ENCODE measurements at regions not wholly inside any gene's neighbourhood (a gene's known extent, or its start where the extent isn't known, plus 50 kb on each side); places are given as distances from the start of the nearest gene placed in this dataset.
"Not testable (repeated sequence)": the region's sequence is repeated elsewhere in the genome, so short reads cannot be mapped to it uniquely, and the experiment has no call there.

GRCh38 chr18:11480692-11481091 lies 128.7 kb upstream of the SLC35G4 start:
- H3K4me1 ChIP-seq = no peaks in the 10 kb centered on the region
- H3K27me3 ChIP-seq = no peaks in the 10 kb centered on the region
- H3K36me3 ChIP-seq = no peaks in the 10 kb centered on the region
- no peak overlapping the region for H3K27ac ChIP-seq
- H3K4me3 ChIP-seq = no peak overlapping the region
- intact Hi-C loops (cut with DNase I; ENCODE audit: low total_unique reads) = no loop called here
- TF ChIP-seq CTCF (IDR thresholded peaks at IDR 0.05) = no peak
- H3K9me3 ChIP-seq = no peaks in the 10 kb centered on the region
- DNase-seq = no peak

- H3K36me3 ChIP-seq; DNase-seq; H3K9me3 ChIP-seq; H3K27me3 ChIP-seq; H3K4me3 ChIP-seq; intact Hi-C loops (cut with DNase I; ENCODE audit: low total_unique reads); H3K4me1 ChIP-seq; H3K27ac ChIP-seq: not testable (repeated sequence)
These were observed 130.4 kb upstream of the SLC35G4 start for GRCh38 chr18:11479031-11479430.

- no peak for DNase-seq
- H3K4me3 ChIP-seq = no peak overlapping the region
- TF ChIP-seq CTCF (IDR thresholded peaks at IDR 0.05) = no peak
These were observed 138.5 kb upstream of the SLC35G4 start for GRCh38 chr18:11470941-11471340.

GRCh38 chr18:11468617-11469016 lies 140.8 kb upstream of the SLC35G4 start:
- intact Hi-C loops (cut with DNase I; ENCODE audit: low total_unique reads) = no loop called here
- no peak overlapping the region for H3K27ac ChIP-seq
- no peak overlapping the region for H3K4me3 ChIP-seq
- no peaks in the 10 kb centered on the region for H3K4me1 ChIP-seq
- DNase-seq = no peak
- no peaks in the 10 kb centered on the region for H3K9me3 ChIP-seq
- H3K36me3 ChIP-seq = no peaks in the 10 kb centered on the region
- no peaks in the 10 kb centered on the region for H3K27me3 ChIP-seq
- no peak for TF ChIP-seq CTCF (IDR thresholded peaks at IDR 0.05)

More at GRCh38 chr18:11470941-11471340, 138.5 kb upstream of the SLC35G4 start:
- no peaks in the 10 kb centered on the region for H3K27me3 ChIP-seq
- no peaks in the 10 kb centered on the region for H3K36me3 ChIP-seq
- no peaks in the 10 kb centered on the region for H3K9me3 ChIP-seq
- no peaks in the 10 kb centered on the region for H3K4me1 ChIP-seq
- intact Hi-C loops (cut with DNase I; ENCODE audit: low total_unique reads) = no loop called here
- no peak overlapping the region for H3K27ac ChIP-seq

GRCh38 chr18:11468120-11468519 lies 141.3 kb upstream of the SLC35G4 start:
- no peaks in the 10 kb centered on the region for H3K36me3 ChIP-seq
- no peak overlapping the region for H3K4me3 ChIP-seq
- no peak for TF ChIP-seq CTCF (IDR thresholded peaks at IDR 0.05)
- no peak overlapping the region for H3K27ac ChIP-seq
- DNase-seq = no peak
- no peaks in the 10 kb centered on the region for H3K4me1 ChIP-seq
- intact Hi-C loops (cut with DNase I; ENCODE audit: low total_unique reads) = no loop called here
- no peaks in the 10 kb centered on the region for H3K9me3 ChIP-seq
- no peaks in the 10 kb centered on the region for H3K27me3 ChIP-seq

GRCh38 chr18:11467611-11468010 lies 141.8 kb upstream of the SLC35G4 start:
- H3K4me1 ChIP-seq = no peaks in the 10 kb centered on the region
- no peak for TF ChIP-seq CTCF (IDR thresholded peaks at IDR 0.05)
- DNase-seq = no peak
- H3K36me3 ChIP-seq = no peaks in the 10 kb centered on the region
- intact Hi-C loops (cut with DNase I; ENCODE audit: low total_unique reads) = no loop called here
- no peaks in the 10 kb centered on the region for H3K9me3 ChIP-seq
- no peaks in the 10 kb centered on the region for H3K27me3 ChIP-seq
- H3K4me3 ChIP-seq = no peak overlapping the region
- H3K27ac ChIP-seq = no peak overlapping the region

Measured in tibial artery (tissue), 4 donors.